Activated CD8-positive, alpha-beta memory T cell treated with anti-CD3 and anti-CD28 coated beads for 1 hour (primary cell): ENCODE measurements at regions not wholly inside any gene's neighbourhood (a gene's known extent, or its start where the extent isn't known, plus 50 kb on each side); places are given as distances from the start of the nearest gene placed in this dataset.

Experiments
- DNase-seq, 2 donors: peaks; one replicate each; pipeline ENCODE4 v3.0.0-alpha.2; 2020; ENCODE audit warnings: low read depth in 1 of 2; ENCODE audit errors: extremely low read depth in 1 of 2

DNA sequence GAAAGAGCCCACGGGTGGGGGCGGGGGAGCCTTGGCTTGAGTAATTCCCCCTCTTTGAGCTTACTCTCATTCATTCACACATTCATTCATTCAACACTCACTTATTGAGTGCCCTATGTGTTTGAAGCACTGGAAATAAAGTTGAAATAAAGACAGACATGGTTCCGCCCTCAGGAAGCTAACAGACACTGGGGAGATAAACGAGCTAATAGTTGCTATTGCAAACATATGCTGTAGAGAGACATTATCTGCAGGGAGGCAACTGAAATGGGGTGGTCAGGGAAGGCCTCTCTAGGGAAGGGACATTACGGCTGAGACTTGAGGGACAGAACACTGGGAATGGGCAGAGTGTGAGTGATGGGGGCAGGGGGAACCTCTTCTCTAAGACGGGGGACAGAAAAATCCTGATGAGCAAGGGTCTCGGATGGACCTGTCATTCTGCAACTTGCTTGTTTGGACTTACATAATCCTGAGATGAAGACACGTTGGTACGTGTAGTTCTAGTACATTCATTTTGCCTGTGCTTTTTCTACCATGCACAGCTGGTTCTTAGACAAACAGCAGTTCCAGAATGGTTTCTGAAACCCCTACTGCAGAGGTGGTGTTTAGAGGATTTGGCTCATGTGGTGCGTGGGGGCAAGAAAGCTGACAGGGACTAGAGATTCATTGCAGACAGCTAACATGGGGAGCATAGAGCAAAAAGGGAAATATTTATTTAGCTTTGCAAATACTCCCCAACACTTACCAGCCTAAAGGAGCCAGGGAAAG is 71.1 kb upstream of the BLCAP start:
- DNase-seq: no peak

DNA sequence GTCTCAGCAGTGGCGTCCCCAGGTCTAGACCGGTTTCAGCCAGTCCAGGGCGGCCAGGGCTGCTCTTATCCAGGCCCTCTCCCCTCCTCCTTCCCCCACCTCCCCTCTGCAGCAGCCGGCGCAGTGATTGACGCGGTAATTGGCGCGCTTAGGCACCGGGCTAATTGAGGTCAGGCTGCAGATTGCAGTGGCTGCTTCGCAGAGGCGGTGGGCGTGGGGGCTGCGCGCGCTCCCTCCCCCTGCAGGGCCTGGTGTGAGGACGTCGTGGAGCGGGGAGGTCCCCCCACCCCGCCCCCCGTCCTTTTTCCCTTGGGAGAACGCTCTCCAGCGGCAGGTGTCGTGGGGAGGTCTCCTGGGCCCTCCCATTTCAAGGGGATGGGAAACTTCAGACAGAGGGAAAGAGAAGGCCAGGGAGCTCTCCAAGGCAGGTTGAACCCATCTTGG is 70.4 kb upstream of the BLCAP start:
- no peak for DNase-seq

DNA sequence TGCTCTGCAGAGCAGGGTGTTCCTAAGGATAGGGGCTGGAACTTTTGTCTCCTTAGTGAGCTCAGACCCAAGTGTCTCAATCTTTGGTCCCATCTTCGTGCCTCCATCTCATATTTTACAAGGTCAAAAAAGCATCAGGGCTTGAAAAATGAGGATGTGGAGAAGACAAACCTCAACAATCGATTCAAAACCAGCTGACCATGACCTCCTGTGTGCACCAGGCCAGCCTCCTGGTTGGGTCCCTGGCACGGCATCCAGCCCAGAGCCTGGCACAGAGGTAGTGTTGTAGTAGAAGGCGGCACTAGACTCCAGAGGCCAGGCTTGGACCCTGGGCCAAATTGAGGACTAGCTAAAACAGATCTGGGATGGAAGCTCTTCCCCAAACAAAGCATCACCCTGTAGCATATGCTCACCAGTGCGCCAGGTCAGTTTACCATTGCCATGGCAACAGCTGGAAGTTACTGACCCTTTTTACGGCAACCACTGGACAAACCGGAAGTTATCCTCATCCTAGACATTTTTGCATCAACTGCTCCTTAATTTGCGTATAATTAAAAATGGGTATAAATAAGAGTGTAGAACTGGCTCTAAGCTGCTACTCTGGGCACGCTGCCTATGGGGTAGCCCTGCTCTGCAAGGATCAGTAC is 69.3 kb upstream of the BLCAP start:
- no peak for DNase-seq

DNA sequence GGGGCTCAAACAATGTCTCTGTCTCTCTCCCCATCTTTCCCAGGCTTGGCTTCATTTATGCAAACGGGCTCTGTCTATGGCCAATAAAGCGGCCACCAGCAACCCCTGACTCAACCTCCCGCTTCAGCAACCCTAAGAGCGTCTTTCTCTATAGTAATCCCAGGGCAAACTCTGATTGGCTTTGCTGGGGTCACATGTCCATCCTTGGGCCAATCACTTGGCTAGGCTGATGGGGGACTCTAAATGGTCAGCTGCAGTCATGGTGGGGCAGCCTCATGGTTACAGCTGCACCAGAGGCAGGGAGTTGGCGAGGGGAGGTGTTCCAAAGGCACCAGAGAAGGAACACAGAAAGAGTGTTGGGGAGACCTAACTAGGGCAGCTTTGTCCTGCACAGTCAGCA is 68.5 kb upstream of the BLCAP start:
- no peak for DNase-seq

DNA sequence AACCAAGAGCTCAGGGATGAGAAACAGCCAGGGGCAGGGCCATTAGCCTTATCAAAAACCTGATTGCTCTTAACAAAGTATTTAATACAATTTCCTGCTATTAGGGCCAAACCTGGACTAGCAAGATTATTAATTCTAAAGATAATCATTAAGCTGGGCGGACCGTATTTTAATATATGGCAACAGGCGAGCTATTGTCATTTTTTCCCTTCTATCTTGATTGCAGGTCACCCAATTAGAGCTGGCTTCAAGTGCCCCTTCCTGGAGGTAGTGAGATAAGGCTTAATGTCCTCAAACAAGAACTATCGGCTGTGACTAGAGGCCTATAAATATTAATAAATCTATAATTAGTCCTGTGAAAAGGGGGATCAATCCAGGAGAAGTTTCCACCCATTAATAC is 66.0 kb upstream of the BLCAP start:
- DNase-seq: no peak

DNA sequence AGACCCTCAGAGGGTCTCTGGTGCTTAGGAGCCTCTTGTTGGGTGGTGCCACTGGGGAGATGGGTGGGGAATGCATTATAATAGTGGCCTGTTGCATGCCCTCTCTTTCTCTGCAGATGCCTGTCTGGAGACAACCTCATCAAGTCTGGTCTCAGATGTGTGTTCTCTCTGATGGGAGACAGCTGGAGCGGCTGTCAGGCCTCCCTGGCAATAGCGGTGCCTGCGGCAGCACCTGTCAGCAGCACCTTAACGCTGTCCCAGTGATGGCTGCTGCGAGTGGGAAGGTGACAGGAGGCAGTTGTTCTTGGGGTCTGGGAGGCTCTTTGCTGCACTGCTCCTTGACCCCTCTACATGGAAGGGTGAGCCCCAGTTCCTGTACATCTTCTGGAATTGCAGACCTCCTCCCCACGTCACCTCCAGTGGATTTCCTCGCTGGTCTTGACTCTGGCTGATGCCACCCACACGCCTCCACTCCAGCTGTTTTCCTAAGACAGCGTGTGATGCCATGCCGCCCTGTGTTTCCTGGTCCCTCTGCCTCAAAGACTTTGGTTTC is 63.3 kb upstream of the BLCAP start:
- DNase-seq: no peak

DNA sequence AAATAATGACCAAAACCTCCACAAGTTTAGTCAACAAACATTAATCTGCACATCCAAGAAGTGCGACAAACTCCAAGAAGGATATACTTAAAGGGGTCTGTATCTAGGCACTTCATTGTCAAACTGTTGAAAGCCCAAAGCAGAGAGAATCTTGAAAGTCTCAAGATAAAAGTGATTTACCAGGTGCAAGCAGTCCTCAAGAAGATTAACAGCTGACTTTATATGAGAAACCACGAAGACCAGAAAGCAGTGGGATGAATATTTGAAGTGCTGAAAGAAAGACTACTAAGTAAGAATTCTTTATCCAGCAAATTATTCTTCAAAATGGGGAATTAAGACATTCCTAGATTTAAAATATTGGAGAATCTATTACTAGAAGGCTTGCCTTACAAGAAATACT is 58.4 kb upstream of the BLCAP start:
- DNase-seq: no peak

DNA sequence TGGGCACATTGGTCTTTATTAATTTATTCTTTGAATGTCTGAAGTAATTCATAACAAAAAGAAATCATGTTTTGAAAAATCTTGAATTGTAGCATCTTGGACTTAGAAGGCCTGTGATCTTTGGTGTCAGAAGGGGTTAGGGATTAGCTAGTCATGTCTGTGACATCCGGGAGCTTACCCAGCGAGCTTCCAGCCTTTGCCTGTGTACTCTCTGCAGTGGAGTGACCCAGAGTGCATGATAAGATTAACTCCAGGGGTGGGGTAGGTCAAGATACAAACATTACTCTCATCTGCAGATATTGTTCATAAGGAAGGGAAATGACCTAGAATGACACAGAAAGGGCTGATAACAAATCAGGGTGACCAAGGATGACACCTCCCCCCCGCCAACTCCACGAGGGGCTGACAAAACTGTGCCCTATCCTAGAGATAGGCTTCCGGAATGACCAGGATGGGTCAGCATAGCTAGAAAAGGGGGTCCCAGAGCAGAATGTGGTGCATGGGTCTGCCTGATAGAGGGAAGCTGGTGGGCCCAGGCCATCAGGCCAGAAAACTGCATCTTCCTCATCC is 56.6 kb upstream of the BLCAP start:
- no peak for DNase-seq

DNA sequence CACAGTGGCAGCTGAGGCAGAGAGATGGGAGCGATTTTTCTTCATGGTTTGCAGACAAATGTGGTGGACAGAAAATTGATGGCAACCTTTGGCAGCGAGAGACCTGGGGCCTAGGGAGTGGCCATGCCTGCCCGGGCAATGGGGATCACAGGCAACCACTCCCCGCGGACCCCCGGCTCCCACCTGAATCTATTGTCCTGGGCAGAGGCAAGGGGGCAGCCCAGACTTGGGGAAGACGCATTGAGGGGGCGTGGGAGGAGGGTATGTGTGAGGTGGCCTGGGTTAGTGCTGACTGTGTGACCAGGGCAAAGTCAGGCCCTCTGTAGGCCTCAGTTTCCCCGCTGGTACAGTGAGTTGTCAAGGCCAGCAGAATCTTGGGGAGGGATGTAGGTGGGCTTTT is 53.6 kb upstream of the BLCAP start:
- DNase-seq: no peak

DNA sequence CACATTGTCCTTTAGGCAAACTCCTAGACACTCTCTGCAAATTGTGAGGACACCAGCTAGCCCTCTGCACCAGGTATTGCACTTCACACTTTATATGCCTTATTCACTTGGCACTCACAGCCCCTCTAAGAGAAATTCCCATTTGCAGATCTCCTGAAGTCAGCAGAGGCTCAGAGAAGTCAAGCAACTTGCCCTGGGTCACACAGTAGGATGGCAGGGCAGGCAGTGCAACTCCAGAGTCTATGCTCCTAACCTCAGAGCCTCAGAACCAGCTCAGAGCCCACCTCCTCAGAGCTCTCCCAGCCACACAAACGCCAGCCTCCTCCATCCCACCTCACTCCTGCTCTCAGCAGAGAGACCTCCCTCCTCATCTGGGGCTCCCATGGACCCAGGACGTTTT is 52.4 kb upstream of the BLCAP start:
- DNase-seq: no peak

DNA sequence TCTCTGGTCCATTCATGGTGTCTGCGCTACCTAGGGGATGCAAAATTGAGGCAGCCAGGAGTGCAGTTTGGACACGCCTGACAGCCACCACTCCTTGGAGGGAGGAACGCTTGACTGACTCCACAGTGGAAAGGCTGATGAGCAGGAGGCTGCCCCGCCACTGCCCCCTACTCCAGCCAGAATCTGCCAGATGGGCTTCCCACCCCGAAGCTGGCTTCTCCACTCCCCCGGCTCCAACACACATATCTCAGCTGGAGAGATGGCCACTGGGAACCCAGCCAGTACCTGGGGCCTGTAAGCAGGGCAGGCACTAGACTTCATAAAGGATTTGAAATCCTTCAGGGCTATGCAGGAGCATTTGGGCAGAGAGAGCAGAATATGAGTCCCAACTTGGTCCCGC is 51.4 kb upstream of the BLCAP start:
- no peak for DNase-seq

DNA sequence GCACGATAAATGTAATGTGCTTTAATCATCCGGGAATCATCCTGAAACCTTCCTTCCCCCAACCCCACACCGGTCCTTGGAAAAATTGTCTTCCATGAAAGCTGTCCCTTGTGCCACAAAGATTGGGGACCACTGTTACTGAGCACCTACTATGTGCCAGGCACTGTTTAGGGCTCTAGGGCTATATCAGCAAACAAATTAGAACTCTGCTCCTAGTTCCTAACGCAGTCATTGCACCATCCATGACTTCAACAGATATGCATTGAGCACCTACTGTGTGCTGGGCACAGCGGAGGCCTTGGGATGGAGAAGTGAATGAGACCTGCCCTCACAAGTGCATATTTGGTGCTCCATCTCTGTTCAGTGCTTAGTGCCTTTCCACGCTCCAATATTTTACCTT is 50.3 kb upstream of the BLCAP start:
- no peak for DNase-seq
